Common myeloid progenitor, CD34-positive (primary cell): ENCODE measurements at regions not wholly inside any gene's neighbourhood (a gene's known extent, or its start where the extent isn't known, plus 50 kb on each side); places are given as distances from the start of the nearest gene placed in this dataset.

Source experiments
- CTCF ChIA-PET: fragments of 350-600 bp; sonication (Branson Sonifier 250); formaldehyde crosslinking; loops from one replicate; lab custom pipeline; 2021; ENCODE audit warnings: antibody characterized with exemption; lab: Charles Lee
- POLR2A ChIA-PET: fragments of 350-600 bp; sonication (Branson Sonifier 250); formaldehyde crosslinking; loops from one replicate; lab custom pipeline; 2021; ENCODE audit warnings: antibody characterized with exemption; lab: Charles Lee
- DNase-seq, 3 donors: peaks; one replicate each; pipeline versions ENCODE4 v3.0.0 to v3.0.0-alpha.2; 2013
- H3K27ac ChIP-seq, 2 experiments: 1 replicate in 1 of 2; 2 replicates in 1 of 2; pipeline ENCODE4 v1.7.0; 2013; ENCODE audit warnings: inconsistent platforms in 2 of 2, low read length in 2 of 2, mild to moderate bottlenecking in 2 of 2, low read depth in 1 of 2, moderate library complexity in 1 of 2; ENCODE audit not compliant: severe bottlenecking in 2 of 2, insufficient read depth in 1 of 2, poor library complexity in 1 of 2
- H3K27me3 ChIP-seq, 5 experiments: replicated peaks in 2 of 5; 1 replicate in 3 of 5; 2 replicates in 2 of 5; pipeline versions ENCODE4 v1.6.1 to v1.7.0; 2013; ENCODE audit warnings: low read length in 4 of 5, mild to moderate bottlenecking in 2 of 5, moderate library complexity in 2 of 5, inconsistent platforms in 1 of 5; ENCODE audit not compliant: insufficient read depth in 5 of 5, control insufficient read depth in 4 of 5
- H3K36me3 ChIP-seq, 4 experiments: 1 replicate in 2 of 4; 2 replicates in 2 of 4; pipeline versions ENCODE4 v1.6.1 to v1.7.0; 2013; ENCODE audit warnings: low read length in 3 of 4, control low read depth in 1 of 4, mild to moderate bottlenecking in 1 of 4; ENCODE audit not compliant: control insufficient read depth in 4 of 4, insufficient read depth in 4 of 4
- H3K4me1 ChIP-seq, 4 experiments: 1 replicate in 3 of 4; 2 replicates in 1 of 4; pipeline versions ENCODE4 v1.6.1 to v1.7.1; 2013; ENCODE audit warnings: low read length in 3 of 4, mild to moderate bottlenecking in 3 of 4, control low read depth in 1 of 4, inconsistent platforms in 1 of 4, moderate library complexity in 1 of 4; ENCODE audit not compliant: control insufficient read depth in 4 of 4, insufficient read depth in 4 of 4; ENCODE audit errors: control extremely low read depth in 1 of 4
- H3K4me3 ChIP-seq, 7 experiments: 1 replicate in 4 of 7; 2 replicates in 3 of 7; pipeline versions ENCODE4 v1.5.1 to v1.7.0; 2013; ENCODE audit warnings: mild to moderate bottlenecking in 7 of 7, low read length in 6 of 7, moderate library complexity in 6 of 7, inconsistent platforms in 2 of 7, low read depth in 2 of 7, control low read depth in 1 of 7; ENCODE audit not compliant: insufficient read depth in 4 of 7, control insufficient read depth in 1 of 7; ENCODE audit errors: extremely low read depth in 1 of 7
- H3K9me3 ChIP-seq, 5 experiments: 1 replicate in 4 of 5; 2 replicates in 1 of 5; pipeline versions ENCODE4 v1.6.1 to v1.7.1; 2013; ENCODE audit warnings: low read length in 4 of 5, mild to moderate bottlenecking in 2 of 5, inconsistent platforms in 1 of 5, low read depth in 1 of 5, moderate library complexity in 1 of 5; ENCODE audit not compliant: control insufficient read depth in 4 of 5, insufficient read depth in 2 of 5; ENCODE audit errors: control extremely low read depth in 1 of 5
- WGBS: methylation state at CpG from one replicate; pipeline ENCODE4 v1.1.5; 2013; ENCODE audit not compliant: insufficient coverage; 5-methylcytosine and 5-hydroxymethylcytosine counted together

GRCh38 chr10:78185693-78186055, 152.0 kb downstream of the RPS24 start:
- CTCF ChIA-PET, result interaction anchor here (1.0 kb wide), 1 partner anchor 14 kb away, joined by 3 read pairs; no protein-coding TSS in a partner anchor
- Histone ChIP-seq H3K9me3 (no peaks in the 10 kb centered on the region), H3K4me1 (peaks cover 0 to 10% (median 2%) of the 10 kb centered on the region in 4 experiments), H3K4me3 (no peak overlapping the region), H3K27me3 (no peaks in the 10 kb centered on the region), H3K36me3 (no peaks in the 10 kb centered on the region), H3K27ac (no peak overlapping the region)
- DNase-seq, result no peak
- WGBS, result 86% methylated on average over 2 of the region's 2 CpGs
- POLR2A ChIA-PET, result no interaction called here

GRCh38 chr10:78186572-78186971, 152.9 kb downstream of the RPS24 start:
- POLR2A ChIA-PET, result no interaction called here
- no peaks in the 10 kb centered on the region for H3K36me3 ChIP-seq
- no peak overlapping the region for H3K27ac ChIP-seq
- whole genome bisulfite sequencing, result no CpG with 5 or more reads among the region's 3 CpGs
- H3K27me3 ChIP-seq, result no peaks in the 10 kb centered on the region
- H3K4me3 ChIP-seq, result no peak overlapping the region
- CTCF ChIA-PET, result no interaction called here
- no peak for DNase-seq
- H3K9me3 ChIP-seq, result no peaks in the 10 kb centered on the region
- H3K4me1 ChIP-seq, result peaks cover 0 to 10% (median 2%) of the 10 kb centered on the region in 4 experiments

- Histone ChIP-seq H3K4me1 (peaks cover 0 to 10% (median 2%) of the 10 kb centered on the region in 4 experiments), H3K4me3 (no peak overlapping the region), H3K27me3 (no peaks in the 10 kb centered on the region), H3K27ac (no peak overlapping the region), H3K36me3 (no peaks in the 10 kb centered on the region), H3K9me3 (no peaks in the 10 kb centered on the region)
- 100% methylated on average over 2 of the region's 2 CpGs for WGBS
- ChIA-PET POLR2A (no interaction called here), CTCF (interaction anchor here (2.2 kb wide), 1 partner anchor 18 kb away, joined by 5 read pairs; no protein-coding TSS in a partner anchor)
- DNase-seq, result no peak
Observed at GRCh38 chr10:78187371-78187770, 153.7 kb downstream of the RPS24 start.

- H3K36me3 ChIP-seq, result no peaks in the 10 kb centered on the region
- peaks cover 0 to 5% (median 3%) of the 10 kb centered on the region in 5 experiments for H3K9me3 ChIP-seq
- no peak for DNase-seq
- no peak overlapping the region for H3K27ac ChIP-seq
- WGBS, result 91% methylated on average over 4 of the region's 4 CpGs
- no peaks in the 10 kb centered on the region for H3K27me3 ChIP-seq
- ChIA-PET POLR2A (interaction anchor here (0.7 kb wide), 1 partner anchor 1439 kb away, joined by 3 read pairs; no protein-coding TSS in a partner anchor), CTCF (interaction anchor here (2.2 kb wide), 1 partner anchor 17 kb away, joined by 5 read pairs; no protein-coding TSS in a partner anchor)
- H3K4me3 ChIP-seq, result no peak overlapping the region
- H3K4me1 ChIP-seq, result peaks cover 0 to 4% (median 0%) of the 10 kb centered on the region in 4 experiments
Observed at GRCh38 chr10:78188446-78188845, 154.8 kb downstream of the RPS24 start.

- WGBS, result 89% methylated on average over 9 of the region's 10 CpGs
- no peak overlapping the region for H3K27ac ChIP-seq
- DNase-seq, result no peak
- H3K36me3 ChIP-seq, result no peaks in the 10 kb centered on the region
- ChIA-PET CTCF (no interaction called here), POLR2A (no interaction called here)
- H3K27me3 ChIP-seq, result no peaks in the 10 kb centered on the region
- H3K9me3 ChIP-seq, result peaks cover 0 to 8% (median 5%) of the 10 kb centered on the region in 5 experiments
- no peak overlapping the region for H3K4me3 ChIP-seq
- no peaks in the 10 kb centered on the region for H3K4me1 ChIP-seq
Observed at GRCh38 chr10:78190051-78190825, 156.6 kb downstream of the RPS24 start.

- no CpG with 5 or more reads among the region's 3 CpGs for WGBS
- Histone ChIP-seq H3K27ac (no peak overlapping the region), H3K9me3 (peaks cover 0 to 8% (median 5%) of the 10 kb centered on the region in 5 experiments), H3K27me3 (no peaks in the 10 kb centered on the region), H3K4me3 (no peak overlapping the region), H3K36me3 (no peaks in the 10 kb centered on the region), H3K4me1 (no peaks in the 10 kb centered on the region)
- DNase-seq, result no peak
- ChIA-PET CTCF (interaction anchor here (1.8 kb wide), 1 partner anchor 14 kb away, joined by 7 read pairs; no protein-coding TSS in a partner anchor), POLR2A (no interaction called here)
Observed at GRCh38 chr10:78191301-78191700, 157.6 kb downstream of the RPS24 start.

- no CpG with 5 or more reads among the region's 1 CpG for WGBS
- Histone ChIP-seq H3K9me3 (peaks cover 0 to 8% (median 5%) of the 10 kb centered on the region in 5 experiments), H3K4me3 (no peak overlapping the region), H3K36me3 (no peaks in the 10 kb centered on the region), H3K27ac (no peak overlapping the region), H3K27me3 (no peaks in the 10 kb centered on the region), H3K4me1 (no peaks in the 10 kb centered on the region)
- POLR2A ChIA-PET, result no interaction called here
- DNase-seq, result no peak
- CTCF ChIA-PET, result interaction anchor here (1.8 kb wide), 1 partner anchor 12 kb away, joined by 7 read pairs; no protein-coding TSS in a partner anchor
Observed at GRCh38 chr10:78193189-78193588, 159.5 kb downstream of the RPS24 start.
